Activated CD8-positive, alpha-beta memory T cell treated with anti-CD3 and anti-CD28 coated beads, Interleukin-2, amount 10 ng/mL, durations not matched to agents 7 days and 5 days (primary cell): ENCODE measurements at regions not wholly inside any gene's neighbourhood (a gene's known extent, or its start where the extent isn't known, plus 50 kb on each side); places are given as distances from the start of the nearest gene placed in this dataset.

Experiments used
- ATAC-seq: fragments of 150-1000 bp; cut with Tn5 transposase; one replicate; pipeline ENCODE4 v1.10.0; 2021; ENCODE audit warnings: moderate library complexity
- CTCF ChIA-PET: fragments of 350-600 bp; sonication (Branson Sonifier 250); formaldehyde crosslinking; loops from one replicate; lab custom pipeline; 2021; ENCODE audit warnings: antibody characterized with exemption; lab: Charles Lee
- DNase-seq: peaks from one replicate; pipeline ENCODE4 v3.0.0-alpha.2; 2020
- H3K27ac Mint-ChIP-seq: one replicate; pipeline ENCODE4 v1.8.0; 2021; ENCODE audit warnings: mild to moderate bottlenecking, mixed read lengths
- H3K27me3 Mint-ChIP-seq: one replicate; pipeline ENCODE4 v1.8.0; 2021; ENCODE audit warnings: mixed read lengths
- H3K36me3 Mint-ChIP-seq: one replicate; pipeline ENCODE4 v1.8.0; 2021; ENCODE audit warnings: mild to moderate bottlenecking, mixed read lengths
- H3K4me1 Mint-ChIP-seq: one replicate; pipeline ENCODE4 v1.8.0; 2021; ENCODE audit warnings: mixed read lengths
- H3K4me3 Mint-ChIP-seq: one replicate; pipeline ENCODE4 v1.8.0; 2021; ENCODE audit warnings: mild to moderate bottlenecking, moderate library complexity, mixed read lengths
- H3K9me3 Mint-ChIP-seq: one replicate; pipeline ENCODE4 v1.8.0; 2022; ENCODE audit warnings: low read depth, mixed read lengths

DNA sequence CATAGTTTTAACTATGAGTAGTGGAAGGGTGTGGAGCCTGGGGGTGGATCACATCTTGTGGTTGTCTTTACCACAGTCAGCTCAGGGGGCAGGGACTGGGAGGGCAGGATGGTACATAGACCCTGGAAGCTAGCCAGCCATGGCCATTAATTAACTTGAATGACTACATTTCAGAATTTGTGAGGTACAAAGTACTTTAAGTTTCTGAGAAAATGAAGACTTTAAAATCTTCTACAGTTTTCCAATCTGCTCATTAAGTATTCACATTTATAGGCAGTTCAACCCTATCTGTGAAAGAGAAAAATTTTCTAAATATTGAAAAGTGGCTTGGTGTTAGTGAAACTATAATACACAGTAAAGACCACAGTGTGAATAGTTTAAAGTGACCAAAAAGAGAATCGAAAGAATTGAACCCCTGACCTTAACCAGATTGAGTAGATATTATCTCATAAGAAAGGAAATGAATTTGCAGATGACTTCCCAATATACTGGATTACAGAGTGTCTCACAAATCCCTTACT lies 234.2 kb upstream of the MEF2C start:
- Mint-ChIP-seq H3K27me3 (no peaks in the 10 kb centered on the region), H3K27ac (no peak overlapping the region), H3K4me3 (no peak overlapping the region), H3K4me1 (no peaks in the 10 kb centered on the region), H3K9me3 (peaks cover 2% of the 10 kb centered on the region), H3K36me3 (no peaks in the 10 kb centered on the region)
- CTCF ChIA-PET = no interaction called here
- ATAC-seq = no peak
- no peak for DNase-seq

DNA sequence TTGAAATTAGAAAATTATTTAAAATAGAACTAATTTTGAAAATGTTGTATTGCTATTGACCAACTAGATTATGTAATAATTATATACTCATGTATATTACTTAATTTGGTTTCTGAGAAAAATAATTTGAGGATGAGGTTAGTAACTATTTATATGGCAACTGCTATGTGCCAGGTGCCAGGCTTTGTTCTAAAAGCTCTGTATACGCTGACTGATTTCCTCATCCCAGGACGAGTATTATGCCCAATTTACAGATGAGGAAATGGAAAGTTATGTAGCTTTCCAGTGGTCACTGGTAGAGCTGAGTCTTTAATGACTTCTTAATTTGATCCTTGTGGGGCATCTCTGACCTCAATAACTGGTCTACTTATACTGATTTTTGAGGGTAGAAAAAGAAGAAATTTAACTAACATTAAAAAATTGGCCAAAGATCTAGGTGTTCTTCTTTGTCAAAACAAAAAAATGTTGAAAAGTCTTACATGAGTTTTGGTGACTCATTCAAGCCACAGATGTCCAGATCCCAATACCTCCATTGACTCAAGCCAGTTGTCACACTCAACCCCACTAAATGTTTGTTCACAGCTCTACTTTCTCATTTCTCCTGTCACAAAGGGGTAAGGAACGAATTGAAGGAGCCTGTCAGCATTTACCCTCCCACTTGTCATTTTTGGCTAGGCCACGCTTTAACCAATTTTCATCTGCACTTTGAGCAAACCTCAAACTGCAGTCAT lies 228.1 kb upstream of the MEF2C start:
- Mint-ChIP-seq H3K9me3 (no peaks in the 10 kb centered on the region), H3K27ac (no peak overlapping the region)

DNA sequence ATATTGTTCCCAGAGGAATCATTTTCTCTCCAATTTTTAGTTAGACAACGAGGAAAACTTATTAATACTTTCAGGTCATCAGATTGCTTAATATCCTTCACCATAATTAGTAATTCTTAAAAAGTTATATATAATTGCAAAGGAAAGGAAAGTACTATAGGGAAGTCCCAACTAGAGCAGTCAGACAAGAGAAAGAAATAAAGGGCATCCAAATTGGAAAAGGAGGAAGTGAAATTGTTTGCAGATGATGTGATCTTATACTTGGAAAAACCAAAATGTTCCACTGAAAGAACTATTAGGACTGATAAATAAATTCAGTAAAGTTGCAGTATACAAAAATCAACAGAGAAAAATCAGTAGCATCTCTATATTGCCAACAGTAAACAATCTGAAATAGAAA lies 223.5 kb upstream of the MEF2C start:
- Mint-ChIP-seq H3K9me3 (no peaks in the 10 kb centered on the region), H3K27ac (no peak overlapping the region), H3K4me3 (no peak overlapping the region), H3K36me3 (no peaks in the 10 kb centered on the region), H3K4me1 (no peaks in the 10 kb centered on the region), H3K27me3 (no peaks in the 10 kb centered on the region)
- ATAC-seq = no peak
- CTCF ChIA-PET = no interaction called here
- no peak for DNase-seq

More for the DNA sequence above, 228.1 kb upstream of the MEF2C start:
- Mint-ChIP-seq H3K27me3 (no peaks in the 10 kb centered on the region), H3K4me1 (no peaks in the 10 kb centered on the region), H3K36me3 (no peaks in the 10 kb centered on the region), H3K4me3 (no peak overlapping the region)
- CTCF ChIA-PET = no interaction called here
- ATAC-seq (no peak), DNase-seq (no peak)

DNA sequence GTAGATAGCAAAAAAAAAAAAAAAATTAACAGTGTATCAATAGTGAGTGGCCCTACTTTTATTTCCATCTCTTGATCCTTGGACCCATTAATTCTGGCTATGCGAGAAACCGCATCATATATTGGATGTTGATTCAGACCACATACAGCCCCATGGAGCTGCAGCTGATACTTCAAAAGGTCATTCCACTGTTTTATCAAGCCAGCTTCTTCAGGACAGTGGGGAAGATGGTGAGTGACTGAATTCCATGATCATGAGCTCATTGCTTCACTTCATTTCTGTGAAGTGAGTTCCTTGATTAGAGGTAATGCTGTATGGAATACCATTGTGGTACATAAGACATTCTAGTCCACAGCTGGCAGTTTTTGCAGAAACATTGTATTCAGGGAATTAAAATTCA lies 222.9 kb upstream of the MEF2C start:
- H3K4me1 Mint-ChIP-seq = no peaks in the 10 kb centered on the region
- no peak overlapping the region for H3K27ac Mint-ChIP-seq
- H3K4me3 Mint-ChIP-seq = no peak overlapping the region
- DNase-seq = no peak
- ATAC-seq = no peak
- H3K27me3 Mint-ChIP-seq = no peaks in the 10 kb centered on the region
- no peaks in the 10 kb centered on the region for H3K36me3 Mint-ChIP-seq
- CTCF ChIA-PET = no interaction called here
- H3K9me3 Mint-ChIP-seq = no peaks in the 10 kb centered on the region

DNA sequence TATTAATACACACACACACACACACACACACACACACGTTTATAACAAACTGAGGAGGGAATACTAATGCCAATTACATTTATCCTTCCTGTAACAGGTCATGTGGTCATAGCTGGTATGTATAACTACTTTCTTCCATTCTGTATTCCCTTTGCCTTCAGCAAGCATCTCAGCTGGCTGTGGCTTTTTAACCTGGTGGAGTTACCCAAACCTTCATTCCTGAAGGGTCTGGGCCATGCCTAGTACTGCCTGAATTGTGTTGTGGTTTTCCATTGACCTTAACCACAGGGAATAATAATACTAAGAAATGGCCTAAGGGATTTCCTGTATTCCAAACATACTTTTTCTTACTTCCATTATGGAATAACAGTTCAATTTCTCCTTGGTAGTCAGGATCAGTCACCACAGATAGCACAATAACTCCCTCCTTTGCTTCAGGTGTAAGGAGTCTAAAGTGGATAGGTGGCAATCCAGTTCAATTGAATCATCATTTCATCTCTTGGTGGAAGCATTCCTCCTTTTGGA lies 222.2 kb upstream of the MEF2C start:
- Mint-ChIP-seq H3K36me3 (no peaks in the 10 kb centered on the region), H3K4me3 (no peak overlapping the region), H3K9me3 (no peaks in the 10 kb centered on the region), H3K27ac (no peak overlapping the region), H3K4me1 (no peaks in the 10 kb centered on the region), H3K27me3 (no peaks in the 10 kb centered on the region)
- DNase-seq (no peak), ATAC-seq (no peak)
- CTCF ChIA-PET = no interaction called here

DNA sequence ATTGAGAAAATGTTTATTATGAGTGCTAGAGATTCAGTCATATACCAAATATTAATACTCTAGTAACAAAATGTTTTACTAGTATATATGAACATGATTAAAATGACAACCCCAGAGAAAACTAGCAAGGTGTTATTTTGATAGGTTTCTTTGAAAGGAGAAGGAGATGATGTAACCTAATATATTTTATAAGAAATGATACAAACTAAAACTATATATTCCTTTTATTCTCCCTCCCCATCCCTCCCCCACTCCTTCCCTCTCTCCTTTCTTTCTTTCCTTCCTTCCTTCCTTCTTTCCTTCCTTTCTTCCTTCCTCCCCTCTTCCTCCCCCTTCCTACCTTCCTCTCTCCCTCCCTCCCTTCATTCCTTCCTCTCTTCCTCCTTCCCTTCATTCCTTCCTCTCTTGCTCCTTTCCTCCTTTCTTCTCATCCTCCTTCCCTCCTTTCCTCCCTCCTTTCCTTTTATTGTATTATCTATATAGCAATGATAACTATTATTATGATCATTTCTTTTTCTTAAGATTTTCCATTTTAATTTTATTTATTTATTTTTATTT lies 215.3 kb upstream of the MEF2C start:
- H3K4me3 Mint-ChIP-seq = no peak overlapping the region
- CTCF ChIA-PET = no interaction called here
- no peaks in the 10 kb centered on the region for H3K9me3 Mint-ChIP-seq
- H3K27ac Mint-ChIP-seq = no peak overlapping the region
- H3K27me3 Mint-ChIP-seq = no peaks in the 10 kb centered on the region
- no peaks in the 10 kb centered on the region for H3K36me3 Mint-ChIP-seq
- DNase-seq (no peak), ATAC-seq (no peak)
- no peaks in the 10 kb centered on the region for H3K4me1 Mint-ChIP-seq

DNA sequence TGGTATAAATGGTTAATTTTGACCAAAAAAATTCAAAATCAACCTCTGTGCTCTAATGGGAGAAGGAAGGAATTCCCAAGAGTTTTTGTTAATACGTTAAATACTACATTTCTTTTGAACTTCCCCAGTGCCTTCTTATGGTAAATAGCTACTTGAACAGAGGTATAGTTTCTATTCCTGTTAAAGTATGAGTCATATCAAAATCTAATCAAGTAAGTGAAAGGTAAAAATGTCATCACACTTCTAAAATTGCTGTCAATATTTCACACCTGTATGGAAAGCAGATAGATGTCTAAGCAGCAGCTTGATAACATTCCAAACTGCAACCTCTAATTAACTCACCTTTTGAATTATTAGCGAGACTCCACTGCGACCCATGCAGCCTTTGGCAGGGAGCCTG lies 214.1 kb upstream of the MEF2C start:
- CTCF ChIA-PET = no interaction called here
- H3K9me3 Mint-ChIP-seq = no peaks in the 10 kb centered on the region

DNA sequence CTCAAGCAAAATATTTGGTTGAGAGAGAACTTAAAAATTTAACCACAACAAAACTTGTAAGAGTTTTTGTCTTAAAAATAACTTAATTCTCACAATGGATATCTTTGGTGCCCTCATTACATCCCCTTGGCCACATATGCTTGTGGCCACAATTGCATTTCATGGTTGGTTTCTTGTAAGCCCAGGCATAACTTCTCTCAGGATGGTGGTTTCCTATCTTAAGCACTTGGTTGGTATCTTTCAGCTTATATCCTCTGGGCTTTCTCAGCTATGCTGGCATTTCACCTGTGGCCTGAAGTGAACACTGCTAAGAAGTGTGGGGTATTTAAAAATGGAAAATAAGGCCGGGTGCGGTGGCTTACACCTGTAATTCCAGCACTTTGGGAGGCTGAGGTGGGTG lies 212.4 kb upstream of the MEF2C start:
- DNase-seq (no peak), ATAC-seq (no peak)
- no peak overlapping the region for H3K27ac Mint-ChIP-seq
- no peaks in the 10 kb centered on the region for H3K27me3 Mint-ChIP-seq
- H3K4me1 Mint-ChIP-seq = no peaks in the 10 kb centered on the region
- H3K9me3 Mint-ChIP-seq = no peaks in the 10 kb centered on the region
- H3K36me3 Mint-ChIP-seq = no peaks in the 10 kb centered on the region
- CTCF ChIA-PET = no interaction called here
- H3K4me3 Mint-ChIP-seq = no peak overlapping the region

More for the DNA sequence above, 214.1 kb upstream of the MEF2C start:
- no peak for DNase-seq
- Mint-ChIP-seq H3K4me1 (no peaks in the 10 kb centered on the region), H3K27ac (no peak overlapping the region), H3K4me3 (no peak overlapping the region), H3K27me3 (no peaks in the 10 kb centered on the region), H3K36me3 (no peaks in the 10 kb centered on the region)
- ATAC-seq = no peak

DNA sequence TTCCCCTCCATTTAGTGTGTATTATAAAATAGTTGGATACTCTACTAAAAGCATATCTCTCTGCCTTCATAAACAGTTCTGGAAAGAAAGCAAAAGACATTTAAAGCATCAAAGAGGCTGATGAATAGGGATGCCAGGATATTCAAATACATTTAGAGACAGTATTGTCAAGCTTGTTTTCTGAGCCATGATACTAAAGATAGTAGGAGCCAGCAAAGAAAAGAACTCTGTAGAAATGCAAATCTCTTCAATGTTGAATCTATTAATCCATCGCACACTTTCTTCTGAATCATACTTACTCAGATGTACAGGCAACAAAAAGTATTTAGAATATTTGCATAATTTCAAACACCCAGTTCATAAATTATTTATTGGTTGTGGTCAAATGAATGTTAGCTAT lies 207.1 kb upstream of the MEF2C start:
- no peaks in the 10 kb centered on the region for H3K36me3 Mint-ChIP-seq
- CTCF ChIA-PET = no interaction called here
- H3K27ac Mint-ChIP-seq = no peak overlapping the region
- H3K4me3 Mint-ChIP-seq = no peak overlapping the region
- no peaks in the 10 kb centered on the region for H3K27me3 Mint-ChIP-seq
- DNase-seq (no peak), ATAC-seq (no peak)
- no peaks in the 10 kb centered on the region for H3K4me1 Mint-ChIP-seq
- H3K9me3 Mint-ChIP-seq = no peaks in the 10 kb centered on the region

DNA sequence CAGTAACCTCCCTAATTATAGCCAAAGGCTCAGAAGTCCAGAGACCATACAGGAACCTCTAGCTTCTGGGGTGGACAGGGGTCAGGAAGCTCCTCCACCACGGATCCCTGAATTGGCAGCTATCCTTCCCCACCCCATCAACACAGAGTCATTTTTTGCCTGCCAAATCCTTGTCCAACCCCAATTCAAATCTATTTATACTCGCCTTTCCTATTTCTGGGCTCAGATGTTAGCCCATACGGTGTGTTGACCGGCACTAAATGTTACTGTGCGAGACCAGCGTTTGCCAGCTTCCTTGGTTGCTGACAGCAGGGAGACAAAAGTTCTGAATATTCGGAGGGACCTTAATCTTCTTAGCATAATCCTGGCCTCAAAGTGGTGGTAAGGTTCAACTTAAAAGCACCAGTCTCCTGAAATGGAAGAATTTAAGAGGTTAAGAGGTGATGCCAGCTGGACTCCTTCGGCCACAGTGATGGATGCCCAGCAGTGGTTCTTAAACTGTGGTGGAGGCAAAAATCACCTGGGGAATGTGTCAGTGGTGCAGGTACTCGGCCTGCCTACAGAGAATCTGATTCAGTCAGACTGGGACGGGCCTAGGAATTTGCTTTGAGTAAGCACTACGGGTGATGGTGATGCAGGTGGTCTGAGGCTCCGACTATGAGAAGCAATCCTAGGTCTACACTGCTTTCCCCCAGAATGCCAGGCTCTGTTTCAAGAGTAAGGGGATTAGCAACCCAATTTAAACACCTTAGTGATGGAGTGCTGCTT lies 204.8 kb upstream of the MEF2C start:
- no peaks in the 10 kb centered on the region for H3K4me1 Mint-ChIP-seq
- DNase-seq (no peak), ATAC-seq (no peak)
- H3K27me3 Mint-ChIP-seq = no peaks in the 10 kb centered on the region
- H3K36me3 Mint-ChIP-seq = no peaks in the 10 kb centered on the region
- H3K9me3 Mint-ChIP-seq = no peaks in the 10 kb centered on the region
- no peak overlapping the region for H3K4me3 Mint-ChIP-seq
- H3K27ac Mint-ChIP-seq = no peak overlapping the region
- CTCF ChIA-PET = no interaction called here

DNA sequence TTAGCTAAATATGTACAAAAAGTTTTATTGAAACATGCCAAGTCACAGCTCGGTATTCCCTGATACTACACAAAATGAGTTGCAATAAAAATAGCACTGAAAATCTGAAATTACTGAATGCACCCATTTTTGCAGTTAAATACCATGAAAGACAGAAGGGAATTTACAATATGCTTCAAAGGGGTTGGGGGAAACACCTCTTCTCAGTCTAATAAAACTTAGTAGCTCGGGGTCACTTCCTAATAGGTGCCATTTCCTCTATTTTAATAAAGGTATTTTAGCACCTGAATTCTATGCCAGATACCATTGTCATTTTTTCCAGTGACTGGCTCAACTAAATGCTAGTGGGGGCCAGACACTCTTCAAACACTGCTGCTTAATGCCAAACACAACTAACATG lies 204.1 kb upstream of the MEF2C start:
- CTCF ChIA-PET = no interaction called here
- no peak for ATAC-seq

DNA sequence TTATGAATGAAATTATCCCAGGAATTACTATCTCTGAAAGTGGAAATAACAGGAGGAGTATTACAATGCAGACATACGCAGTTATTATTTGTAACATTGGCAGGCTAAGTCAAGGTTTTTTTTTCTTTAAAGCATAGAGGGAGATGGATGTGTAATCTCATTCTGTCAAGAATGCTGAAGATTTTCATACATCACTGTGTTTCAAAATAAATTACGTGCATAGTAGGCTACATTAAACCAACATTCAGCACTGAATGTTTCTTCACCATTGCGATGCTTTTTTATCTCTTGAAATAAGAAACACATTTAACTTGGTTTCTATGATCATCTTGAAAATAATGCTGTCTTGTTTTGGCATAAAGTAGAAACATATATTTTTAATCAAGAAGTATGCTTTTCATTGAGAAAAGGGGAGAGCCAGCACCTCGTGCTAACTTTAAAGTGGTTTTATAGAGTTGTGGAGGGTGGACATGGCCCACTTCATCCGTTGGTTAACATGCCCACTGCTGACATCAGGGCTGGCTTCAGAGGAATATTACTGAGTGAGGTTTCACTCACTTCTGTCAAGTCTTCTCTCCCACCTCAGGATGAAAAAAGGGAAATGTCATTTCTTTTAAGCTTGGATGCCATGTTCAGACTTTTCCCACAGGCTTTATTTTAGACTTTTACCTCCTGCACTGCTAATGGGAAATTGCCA lies 203.6 kb upstream of the MEF2C start:
- no peak overlapping the region for H3K4me3 Mint-ChIP-seq
- H3K27me3 Mint-ChIP-seq = no peaks in the 10 kb centered on the region
- no peak overlapping the region for H3K27ac Mint-ChIP-seq
- H3K4me1 Mint-ChIP-seq = no peaks in the 10 kb centered on the region
- CTCF ChIA-PET = no interaction called here
- no peak for ATAC-seq
- DNase-seq = no peak
- H3K36me3 Mint-ChIP-seq = no peaks in the 10 kb centered on the region
- no peaks in the 10 kb centered on the region for H3K9me3 Mint-ChIP-seq

More for the DNA sequence above, 204.1 kb upstream of the MEF2C start:
- DNase-seq = no peak
- H3K9me3 Mint-ChIP-seq = no peaks in the 10 kb centered on the region
- no peaks in the 10 kb centered on the region for H3K36me3 Mint-ChIP-seq
- no peaks in the 10 kb centered on the region for H3K27me3 Mint-ChIP-seq
- H3K4me3 Mint-ChIP-seq = no peak overlapping the region
- H3K4me1 Mint-ChIP-seq = no peaks in the 10 kb centered on the region
- no peak overlapping the region for H3K27ac Mint-ChIP-seq

DNA sequence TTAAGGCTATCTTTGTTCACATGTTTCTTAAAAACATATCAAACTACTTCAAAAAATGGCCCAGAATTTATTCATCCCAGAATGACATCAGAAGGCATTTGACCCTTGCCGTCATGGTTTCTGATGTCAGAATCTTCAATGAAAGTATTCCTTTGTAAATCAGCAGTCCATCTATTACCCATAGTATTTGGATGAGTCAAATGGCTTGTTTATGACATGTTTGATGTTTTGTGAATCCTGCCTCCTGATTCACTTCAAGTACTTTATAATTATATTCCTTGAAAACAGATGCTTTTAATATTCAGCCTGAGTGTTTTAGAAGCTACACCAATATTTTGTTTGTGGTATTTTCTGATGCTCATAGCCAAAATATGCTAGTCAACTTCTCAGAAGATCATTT lies 200.8 kb upstream of the MEF2C start:
- Mint-ChIP-seq H3K27ac (no peak overlapping the region), H3K4me1 (no peaks in the 10 kb centered on the region), H3K27me3 (no peaks in the 10 kb centered on the region), H3K4me3 (no peak overlapping the region), H3K36me3 (no peaks in the 10 kb centered on the region), H3K9me3 (no peaks in the 10 kb centered on the region)
- no peak for DNase-seq
- ATAC-seq = no peak
- CTCF ChIA-PET = no interaction called here
